IMR-90 (cell line): ENCODE measurements at regions not wholly inside any gene's neighbourhood (a gene's known extent, or its start where the extent isn't known, plus 50 kb on each side); places are given as distances from the start of the nearest gene placed in this dataset.

ENCODE experiments used
- CEBPB ChIP-seq: IDR thresholded peaks from 2 replicates; pipeline ENCODE4 v1.6.1; 2012; ENCODE audit warnings: low read depth, low read length, improper control_type of control experiment
- MXI1 ChIP-seq: IDR thresholded peaks from 2 replicates; pipeline ENCODE4 v1.6.1; 2012; ENCODE audit warnings: low read depth, mild to moderate bottlenecking, low read length, moderate library complexity, borderline replicate concordance
- POLR2A ChIP-seq: IDR thresholded peaks from 2 replicates; pipeline ENCODE4 v1.6.1; 2012; ENCODE audit warnings: mild to moderate bottlenecking, low read depth, low read length
- RFX5 ChIP-seq: IDR thresholded peaks from 2 replicates; pipeline ENCODE4 v1.8.0; 2012; ENCODE audit warnings: low read depth, mild to moderate bottlenecking, low read length, moderate library complexity
- SMC3 ChIP-seq: fragments of 150-350 bp; IDR thresholded peaks from 2 replicates; pipeline ENCODE4 v1.6.1; 2016; ENCODE audit warnings: low read depth, mild to moderate bottlenecking, antibody characterized with exemption, low read length, moderate library complexity
- TF ChIP-seq, protein P1 (sequence below): conservative IDR thresholded peaks from 2 replicates; pipeline ENCODE4 v1.5.1; 2012; ENCODE audit warnings: mild to moderate bottlenecking, low read depth, low read length, improper control_type of control experiment
- TF ChIP-seq, protein P2 (sequence below): fragments of 150-350 bp; IDR thresholded peaks from 2 replicates; pipeline ENCODE4 v1.6.1; 2017; ENCODE audit warnings: mild to moderate bottlenecking, antibody characterized with exemption, low read length, low read depth

DNA sequence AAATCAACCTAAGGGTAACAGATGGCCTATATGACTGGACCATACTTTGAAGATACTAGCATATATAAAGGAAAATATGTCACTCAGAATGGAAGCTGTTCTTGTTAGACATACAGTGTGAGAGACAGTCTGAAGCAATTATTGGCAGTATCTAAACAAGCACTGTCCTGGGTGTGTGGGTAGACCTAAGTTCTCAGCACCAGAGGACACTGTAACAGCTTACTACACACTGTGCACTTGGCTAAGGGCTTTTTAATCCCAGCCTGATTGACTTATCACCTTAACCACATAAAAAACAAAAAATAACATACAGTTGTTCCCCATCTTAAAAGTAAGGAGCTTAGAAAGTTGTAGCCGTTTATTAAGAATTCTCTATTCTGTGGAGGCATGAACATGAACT is 1066.1 kb upstream of the FANCL start:
- TF ChIP-seq, protein P1, sequence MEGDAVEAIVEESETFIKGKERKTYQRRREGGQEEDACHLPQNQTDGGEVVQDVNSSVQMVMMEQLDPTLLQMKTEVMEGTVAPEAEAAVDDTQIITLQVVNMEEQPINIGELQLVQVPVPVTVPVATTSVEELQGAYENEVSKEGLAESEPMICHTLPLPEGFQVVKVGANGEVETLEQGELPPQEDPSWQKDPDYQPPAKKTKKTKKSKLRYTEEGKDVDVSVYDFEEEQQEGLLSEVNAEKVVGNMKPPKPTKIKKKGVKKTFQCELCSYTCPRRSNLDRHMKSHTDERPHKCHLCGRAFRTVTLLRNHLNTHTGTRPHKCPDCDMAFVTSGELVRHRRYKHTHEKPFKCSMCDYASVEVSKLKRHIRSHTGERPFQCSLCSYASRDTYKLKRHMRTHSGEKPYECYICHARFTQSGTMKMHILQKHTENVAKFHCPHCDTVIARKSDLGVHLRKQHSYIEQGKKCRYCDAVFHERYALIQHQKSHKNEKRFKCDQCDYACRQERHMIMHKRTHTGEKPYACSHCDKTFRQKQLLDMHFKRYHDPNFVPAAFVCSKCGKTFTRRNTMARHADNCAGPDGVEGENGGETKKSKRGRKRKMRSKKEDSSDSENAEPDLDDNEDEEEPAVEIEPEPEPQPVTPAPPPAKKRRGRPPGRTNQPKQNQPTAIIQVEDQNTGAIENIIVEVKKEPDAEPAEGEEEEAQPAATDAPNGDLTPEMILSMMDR = no peak
- TF ChIP-seq, protein P2, sequence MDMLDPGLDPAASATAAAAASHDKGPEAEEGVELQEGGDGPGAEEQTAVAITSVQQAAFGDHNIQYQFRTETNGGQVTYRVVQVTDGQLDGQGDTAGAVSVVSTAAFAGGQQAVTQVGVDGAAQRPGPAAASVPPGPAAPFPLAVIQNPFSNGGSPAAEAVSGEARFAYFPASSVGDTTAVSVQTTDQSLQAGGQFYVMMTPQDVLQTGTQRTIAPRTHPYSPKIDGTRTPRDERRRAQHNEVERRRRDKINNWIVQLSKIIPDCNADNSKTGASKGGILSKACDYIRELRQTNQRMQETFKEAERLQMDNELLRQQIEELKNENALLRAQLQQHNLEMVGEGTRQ = no peak
- TF ChIP-seq POLR2A = no peak
- no peak for TF ChIP-seq RFX5
- no peak for TF ChIP-seq MXI1
- TF ChIP-seq CEBPB = no peak
- TF ChIP-seq SMC3 = no peak
